ENCODE measurements at regions not wholly inside any gene's neighbourhood (a gene's known extent, or its start where the extent isn't known, plus 50 kb on each side); places are given as distances from the start of the nearest gene placed in this dataset.

GRCh38 chr2:409523-409922 is 121.6 kb upstream of the ALKAL2 start:
- TF ChIP-seq POLR2A (IDR thresholded peaks at IDR 0.05): no peak
- TF ChIP-seq, protein P1, sequence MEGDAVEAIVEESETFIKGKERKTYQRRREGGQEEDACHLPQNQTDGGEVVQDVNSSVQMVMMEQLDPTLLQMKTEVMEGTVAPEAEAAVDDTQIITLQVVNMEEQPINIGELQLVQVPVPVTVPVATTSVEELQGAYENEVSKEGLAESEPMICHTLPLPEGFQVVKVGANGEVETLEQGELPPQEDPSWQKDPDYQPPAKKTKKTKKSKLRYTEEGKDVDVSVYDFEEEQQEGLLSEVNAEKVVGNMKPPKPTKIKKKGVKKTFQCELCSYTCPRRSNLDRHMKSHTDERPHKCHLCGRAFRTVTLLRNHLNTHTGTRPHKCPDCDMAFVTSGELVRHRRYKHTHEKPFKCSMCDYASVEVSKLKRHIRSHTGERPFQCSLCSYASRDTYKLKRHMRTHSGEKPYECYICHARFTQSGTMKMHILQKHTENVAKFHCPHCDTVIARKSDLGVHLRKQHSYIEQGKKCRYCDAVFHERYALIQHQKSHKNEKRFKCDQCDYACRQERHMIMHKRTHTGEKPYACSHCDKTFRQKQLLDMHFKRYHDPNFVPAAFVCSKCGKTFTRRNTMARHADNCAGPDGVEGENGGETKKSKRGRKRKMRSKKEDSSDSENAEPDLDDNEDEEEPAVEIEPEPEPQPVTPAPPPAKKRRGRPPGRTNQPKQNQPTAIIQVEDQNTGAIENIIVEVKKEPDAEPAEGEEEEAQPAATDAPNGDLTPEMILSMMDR (IDR thresholded peaks at IDR 0.05): no peak
